ENCODE measurements at regions not wholly inside any gene's neighbourhood (a gene's known extent, or its start where the extent isn't known, plus 50 kb on each side); places are given as distances from the start of the nearest gene placed in this dataset.

- H3K4me2 ChIP-seq (ENCODE audit: control insufficient read depth, extremely low read depth, insufficient read depth, low read depth, low read length): no peak overlapping the region
- no peak for DNase-seq (ENCODE audit: low read depth, low spot score)
These were observed 318.9 kb downstream of the IPMK start for GRCh38 chr10:57948796-57949195.

GRCh38 chr10:57946833-57947232 is 320.9 kb downstream of the IPMK start:
- FAIRE-seq (no peak), DNase-seq (ENCODE audit: low read depth, low spot score) (no peak)
- Histone ChIP-seq H3K27me3 (ENCODE audit: control insufficient read depth, extremely low read depth, insufficient read depth, low read length) (no peaks in the 10 kb centered on the region), H3K27ac (ENCODE audit: control insufficient read depth, insufficient read depth, low read length) (no peak overlapping the region), H3K9ac (ENCODE audit: control insufficient read depth, extremely low read depth, insufficient read depth, low read length) (no peak overlapping the region), H3K79me2 (ENCODE audit: control insufficient read depth, insufficient read depth, low read length) (no peaks in the 10 kb centered on the region), H4K20me1 (ENCODE audit: control insufficient read depth, extremely low read depth, insufficient read depth, low read length) (no peaks in the 10 kb centered on the region), H3K9me1 (ENCODE audit: control insufficient read depth, extremely low read depth, insufficient read depth, low read length) (no peaks in the 10 kb centered on the region), H3K4me1 (ENCODE audit: control insufficient read depth, extremely low read depth, insufficient read depth, low read length) (no peaks in the 10 kb centered on the region), H3K4me2 (ENCODE audit: control insufficient read depth, extremely low read depth, insufficient read depth, low read depth, low read length) (no peak overlapping the region), H3K9me3 (ENCODE audit: control insufficient read depth, low read depth, low read length) (no peaks in the 10 kb centered on the region), H2AFZ (ENCODE audit: control insufficient read depth, low read length) (no peak overlapping the region), H3K36me3 (ENCODE audit: control insufficient read depth in 2 of 2, extremely low read depth in 1 of 2, insufficient read depth in 2 of 2, low read length in 2 of 2) (no peaks in the 10 kb centered on the region), H3K4me3 (ENCODE audit: control insufficient read depth in 2 of 3, extremely low read depth in 1 of 3, insufficient read depth in 2 of 3, low read depth in 1 of 3, low read length in 3 of 3) (no peak overlapping the region)
- dilution Hi-C loops (cut with MboI; ENCODE audit: extremely low pct_ligation_motif_present, low sequenced_read_pairs): no loop called here
- TF ChIP-seq EZH2 (IDR thresholded peaks at IDR 0.05; ENCODE audit: low read length): no peak
- TF ChIP-seq CTCF (optimal IDR thresholded peaks at IDR 0.05 in 1 of 3, IDR thresholded peaks at IDR 0.05 in 1 of 3, conservative IDR thresholded peaks at IDR 0.05 in 1 of 3; ENCODE audit: extremely low read depth in 1 of 3, insufficient read depth in 2 of 3, low read length in 3 of 3): no peak

More at GRCh38 chr10:57948796-57949195, 318.9 kb downstream of the IPMK start:
- FAIRE-seq: no peak
- dilution Hi-C loops (cut with MboI; ENCODE audit: extremely low pct_ligation_motif_present, low sequenced_read_pairs): no loop called here
- TF ChIP-seq EZH2 (IDR thresholded peaks at IDR 0.05; ENCODE audit: low read length) (no peak), CTCF (optimal IDR thresholded peaks at IDR 0.05 in 1 of 3, IDR thresholded peaks at IDR 0.05 in 1 of 3, conservative IDR thresholded peaks at IDR 0.05 in 1 of 3; ENCODE audit: extremely low read depth in 1 of 3, insufficient read depth in 2 of 3, low read length in 3 of 3) (no peak)
- Histone ChIP-seq H3K9me1 (ENCODE audit: control insufficient read depth, extremely low read depth, insufficient read depth, low read length) (no peaks in the 10 kb centered on the region), H3K4me3 (ENCODE audit: control insufficient read depth in 2 of 3, extremely low read depth in 1 of 3, insufficient read depth in 2 of 3, low read depth in 1 of 3, low read length in 3 of 3) (no peak overlapping the region), H2AFZ (ENCODE audit: control insufficient read depth, low read length) (no peak overlapping the region), H3K36me3 (ENCODE audit: control insufficient read depth in 2 of 2, extremely low read depth in 1 of 2, insufficient read depth in 2 of 2, low read length in 2 of 2) (no peaks in the 10 kb centered on the region), H3K79me2 (ENCODE audit: control insufficient read depth, insufficient read depth, low read length) (no peaks in the 10 kb centered on the region), H3K9ac (ENCODE audit: control insufficient read depth, extremely low read depth, insufficient read depth, low read length) (no peak overlapping the region), H4K20me1 (ENCODE audit: control insufficient read depth, extremely low read depth, insufficient read depth, low read length) (no peaks in the 10 kb centered on the region), H3K4me1 (ENCODE audit: control insufficient read depth, extremely low read depth, insufficient read depth, low read length) (no peaks in the 10 kb centered on the region), H3K27me3 (ENCODE audit: control insufficient read depth, extremely low read depth, insufficient read depth, low read length) (no peaks in the 10 kb centered on the region), H3K9me3 (ENCODE audit: control insufficient read depth, low read depth, low read length) (no peaks in the 10 kb centered on the region), H3K27ac (ENCODE audit: control insufficient read depth, insufficient read depth, low read length) (no peak overlapping the region)

All from keratinocyte (primary cell).